ENCODE measurements at regions not wholly inside any gene's neighbourhood (a gene's known extent, or its start where the extent isn't known, plus 50 kb on each side); places are given as distances from the start of the nearest gene placed in this dataset.

GRCh38 chr3:20853890-20854289 is 667.9 kb upstream of the SGO1 start:
- no peak for TF ChIP-seq POLR2A (IDR thresholded peaks at IDR 0.05)
- no peak for TF ChIP-seq CTCF (IDR thresholded peaks at IDR 0.05)
- TF ChIP-seq EP300 (IDR thresholded peaks at IDR 0.05) = no peak

Data from tibial nerve (tissue), 4 donors.